Suprapubic skin (tissue), 3 donors: ENCODE measurements at regions not wholly inside any gene's neighbourhood (a gene's known extent, or its start where the extent isn't known, plus 50 kb on each side); places are given as distances from the start of the nearest gene placed in this dataset.

Experiments
- CTCF ChIP-seq, 2 donors: fragments of 200-600 bp in 1 of 2; fragments of 450-650 bp in 1 of 2; sonication (generic) in 1 of 2; IDR thresholded peaks; one replicate each; pipeline ENCODE4 v1.5.1; 2016 to 2019; ENCODE audit warnings: antibody characterized with exemption in 2 of 2, mild to moderate bottlenecking in 1 of 2, moderate library complexity in 1 of 2
- POLR2A ChIP-seq, 2 donors: fragments of 450-650 bp; IDR thresholded peaks; one replicate each; pipeline ENCODE4 v1.6.1; 2017; ENCODE audit warnings: antibody characterized with exemption in 2 of 2, mild to moderate bottlenecking in 2 of 2, moderate library complexity in 2 of 2

DNA sequence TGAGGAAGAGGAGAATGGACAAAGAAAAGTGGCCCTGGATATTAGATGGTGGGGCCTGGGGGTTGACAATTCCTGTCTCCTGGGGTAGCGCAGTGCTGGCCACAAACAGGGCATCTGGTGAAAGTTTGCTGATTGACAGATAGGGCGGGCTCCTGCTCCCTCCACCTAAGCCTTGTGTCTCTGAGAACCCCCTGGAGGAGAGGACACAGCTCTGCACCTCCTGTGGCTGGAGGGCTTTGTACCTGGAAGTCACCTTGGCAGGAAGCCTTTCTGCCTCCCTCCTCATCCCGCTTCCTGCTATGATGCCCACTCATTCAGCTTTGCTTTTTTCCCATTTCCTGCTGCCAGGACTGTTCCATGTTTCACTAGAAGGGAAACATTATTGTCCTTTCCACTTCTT is 72.4 kb downstream of the RHOB start:
- no peak for TF ChIP-seq CTCF (IDR thresholded peaks at IDR 0.05)
- no peak for TF ChIP-seq POLR2A (IDR thresholded peaks at IDR 0.05)
